ENCODE measurements at regions not wholly inside any gene's neighbourhood (a gene's known extent, or its start where the extent isn't known, plus 50 kb on each side); places are given as distances from the start of the nearest gene placed in this dataset.

- H3K27me3 ChIP-seq (replicated peaks in 1 of 4; ENCODE audit: control insufficient read depth in 3 of 4, extremely low read depth in 1 of 4, insufficient read depth in 3 of 4, low read length in 3 of 4): peaks cover 15 to 41% (median 30%) of the 10 kb centered on the region in 4 experiments
- H3K27ac ChIP-seq (ENCODE audit: low read depth, low read length): no peak overlapping the region
- POLR2A ChIA-PET (ENCODE audit: partially characterized antibody): no interaction called here
- no peaks in the 10 kb centered on the region for H3K9me3 ChIP-seq (ENCODE audit: insufficient read depth in 2 of 2, low read depth in 1 of 2, low read length in 1 of 2)
- no peak overlapping the region for H2BK20ac ChIP-seq (ENCODE audit: low read length)
- peaks cover 2 to 3% of the 10 kb centered on the region in 2 experiments for H4K20me1 ChIP-seq (replicated peaks in 1 of 2; ENCODE audit: control insufficient read depth in 1 of 2, insufficient read depth in 2 of 2, low read length in 2 of 2)
- H3K56ac ChIP-seq (replicated peaks; ENCODE audit: insufficient read length, low read depth, low read length): no peak overlapping the region
- no peak overlapping the region for H3K9ac ChIP-seq (replicated peaks in 1 of 4; ENCODE audit: extremely low read depth in 1 of 4, low read depth in 3 of 4, low read length in 3 of 4)
- FAIRE-seq (no peak), DNase-seq (ENCODE audit: low read depth in 1 of 2, low spot score in 2 of 2) (no peak)
- no peak overlapping the region for H3K23ac ChIP-seq (ENCODE audit: insufficient read length)
- CTCF ChIA-PET (ENCODE audit: partially characterized antibody): interaction anchor here (0.6 to 2.8 kb wide), 28 partner anchors 8 to 1909 kb away, joined by 3 to 14 read pairs (median 4); no protein-coding TSS in a partner anchor
- H3K23me2 ChIP-seq (ENCODE audit: low read depth, low read length): no peaks in the 10 kb centered on the region; the same call in 1 of the 2 replicates
- no peaks in the 10 kb centered on the region for H3K79me1 ChIP-seq (ENCODE audit: low read depth, low read length)
- H4K5ac ChIP-seq (ENCODE audit: insufficient read length, low read depth, low read length): no peak overlapping the region
- no peak overlapping the region for H2BK15ac ChIP-seq (ENCODE audit: low read length)
- H2AK5ac ChIP-seq (ENCODE audit: low read depth, low read length): no peak overlapping the region
- H3K4me3 ChIP-seq (ENCODE audit: extremely low read depth in 1 of 4, insufficient read depth in 2 of 4, low read depth in 3 of 4, low read length in 4 of 4): no peak overlapping the region
- no peak overlapping the region for H2BK120ac ChIP-seq (replicated peaks; ENCODE audit: low read depth, low read length)
- H4K91ac ChIP-seq (replicated peaks; ENCODE audit: insufficient read length, low read length): no peak overlapping the region
- H3K36me3 ChIP-seq (ENCODE audit: control insufficient read depth in 2 of 4, insufficient read depth in 4 of 4, low read length in 3 of 4): no peaks in the 10 kb centered on the region; a peak in 1 of 8 replicates
- no peak overlapping the region for H2AFZ ChIP-seq (ENCODE audit: low read length)
- H3K4ac ChIP-seq (replicated peaks; ENCODE audit: insufficient read length, low read depth, low read length): no peak overlapping the region
- H2BK12ac ChIP-seq (ENCODE audit: low read depth, low read length): no peak overlapping the region
- no peak overlapping the region for H3K4me2 ChIP-seq (ENCODE audit: insufficient read depth in 1 of 2, low read depth in 2 of 2, low read length in 2 of 2)
- no peak overlapping the region for H3K14ac ChIP-seq (ENCODE audit: insufficient read length)
- no peak overlapping the region for H2BK5ac ChIP-seq (ENCODE audit: low read depth, low read length)
- H4K8ac ChIP-seq (ENCODE audit: extremely low read depth, insufficient read depth, low read length): no peak overlapping the region
- H3K18ac ChIP-seq (ENCODE audit: extremely low read depth, low read length): no peak overlapping the region
- TF ChIP-seq RAD21 (IDR thresholded peaks at IDR 0.05 in 1 of 2, conservative IDR thresholded peaks at IDR 0.05 in 1 of 2; ENCODE audit: low read depth in 2 of 2, low read length in 2 of 2) (peak; percentile 82 to 86), CTCF (IDR thresholded peaks at IDR 0.05; ENCODE audit: control extremely low read depth in 1 of 3, insufficient read depth in 1 of 3, low read depth in 1 of 3, low read length in 3 of 3) (peak in 2 of 3 experiments; percentile 32 to 46; a peak in 2 of 4 replicates), SAP30 (IDR thresholded peaks at IDR 0.05; ENCODE audit: insufficient read depth, insufficient replicate concordance, low read length) (no peak)
- H3K4me1 ChIP-seq (replicated peaks in 1 of 4; ENCODE audit: control insufficient read depth in 3 of 4, insufficient read depth in 4 of 4, low read length in 3 of 4): peaks cover 0 to 6% (median 2%) of the 10 kb centered on the region in 4 experiments; a peak in 3 of 7 replicates
- H3K79me2 ChIP-seq (ENCODE audit: control insufficient read depth in 1 of 2, insufficient read depth in 2 of 2, low read length in 2 of 2): no peaks in the 10 kb centered on the region
- WGBS, 2 experiments (ENCODE audit: extremely low coverage in 1 of 2, insufficient coverage in 1 of 2, insufficient read length in 1 of 2, insufficient replicate concordance in 2 of 2, low coverage in 1 of 2, low lambda C conversion rate in 2 of 2, missing lambda C conversion rate in 1 of 2): 49% methylated on average over 6 of the region's 6 CpGs; no CpG with 5 or more reads in 1 of the 2 experiments
These were observed 241.3 kb downstream of the PAX3 start for GRCh38 chr2:222057347-222058073.

Measured in H1 (cell line).